ENCODE measurements at regions not wholly inside any gene's neighbourhood (a gene's known extent, or its start where the extent isn't known, plus 50 kb on each side); places are given as distances from the start of the nearest gene placed in this dataset.

DNA sequence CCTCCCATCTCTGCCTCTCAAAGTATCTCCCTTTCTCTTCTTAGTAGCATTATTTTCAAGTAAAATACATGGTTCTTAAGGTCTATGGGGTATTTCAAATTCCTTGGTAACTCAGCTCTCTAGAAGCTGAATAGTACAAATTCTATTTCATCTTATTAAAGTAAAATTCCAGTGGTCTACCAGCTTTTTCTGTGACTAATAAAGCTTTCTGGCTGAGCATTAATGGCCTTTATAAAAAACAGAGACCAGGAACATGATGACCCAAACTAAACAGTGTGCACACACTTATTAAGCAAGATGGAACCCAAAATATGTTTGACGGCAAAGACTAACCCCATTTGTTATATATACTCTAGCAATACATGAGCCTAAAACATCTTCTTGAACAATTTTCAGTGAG lies 142.6 kb downstream of the OR2K2 start:
- dilution Hi-C loops (cut with MboI; ENCODE audit: extremely low pct_ligation_motif_present, low sequenced_read_pairs): no loop called here
- no peaks in the 10 kb centered on the region for H4K20me1 ChIP-seq (replicated peaks; ENCODE audit: control insufficient read depth, extremely low read depth, insufficient read depth, low read length)
- CTCF ChIA-PET: no interaction called here
- no peaks in the 10 kb centered on the region for H3K79me2 ChIP-seq (ENCODE audit: control insufficient read depth, insufficient read depth, low read length)
- H3K27me3 ChIP-seq (ENCODE audit: control insufficient read depth in 2 of 2, insufficient read depth in 2 of 2, low read length in 2 of 2): peaks cover 0 to 3% of the 10 kb centered on the region in 2 experiments
- no peak overlapping the region for H3K27ac ChIP-seq (ENCODE audit: insufficient read depth, low read depth, low read length)
- H3K9me1 ChIP-seq (replicated peaks; ENCODE audit: control insufficient read depth, extremely low read depth, insufficient read depth, low read length): no peaks in the 10 kb centered on the region
- no peak overlapping the region for H3K4me3 ChIP-seq (replicated peaks in 1 of 3; ENCODE audit: insufficient read depth in 1 of 3, low read depth in 1 of 3, low read length in 3 of 3)
- intact Hi-C loops (cut with micrococcal nuclease): no loop called here
- H3K9me3 ChIP-seq (replicated peaks; ENCODE audit: control insufficient read depth, insufficient read depth, low read length): no peaks in the 10 kb centered on the region
- no peaks in the 10 kb centered on the region for H3K4me1 ChIP-seq (ENCODE audit: control insufficient read depth, extremely low read depth, insufficient read depth, low read length)
- FAIRE-seq (no peak), DNase-seq (ENCODE audit: low read depth, low spot score) (no peak)
- POLR2A ChIA-PET: no interaction called here
- TF ChIP-seq MYC (IDR thresholded peaks at IDR 0.05; ENCODE audit: low read depth, low read length) (no peak), JUN (IDR thresholded peaks at IDR 0.05; ENCODE audit: borderline replicate concordance, insufficient read depth, insufficient read length, low read depth) (no peak), POLR2AphosphoS5 (IDR thresholded peaks at IDR 0.05; ENCODE audit: insufficient read depth, low read depth, low read length) (no peak), POLR2A (IDR thresholded peaks at IDR 0.05; ENCODE audit: low read depth, low read length) (no peak), EZH2 (IDR thresholded peaks at IDR 0.05; ENCODE audit: borderline replicate concordance, low read depth, low read length, severe bottlenecking) (no peak), FOS (IDR thresholded peaks at IDR 0.05; ENCODE audit: borderline replicate concordance, insufficient read depth, low read length) (no peak), GATA2 (IDR thresholded peaks at IDR 0.05; ENCODE audit: insufficient read depth, insufficient read length, low read depth, low read length) (no peak)
- TF ChIP-seq, protein P1, sequence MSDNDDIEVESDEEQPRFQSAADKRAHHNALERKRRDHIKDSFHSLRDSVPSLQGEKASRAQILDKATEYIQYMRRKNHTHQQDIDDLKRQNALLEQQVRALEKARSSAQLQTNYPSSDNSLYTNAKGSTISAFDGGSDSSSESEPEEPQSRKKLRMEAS (IDR thresholded peaks at IDR 0.05; ENCODE audit: insufficient read depth, insufficient read length): no peak
- TF ChIP-seq, protein P2, sequence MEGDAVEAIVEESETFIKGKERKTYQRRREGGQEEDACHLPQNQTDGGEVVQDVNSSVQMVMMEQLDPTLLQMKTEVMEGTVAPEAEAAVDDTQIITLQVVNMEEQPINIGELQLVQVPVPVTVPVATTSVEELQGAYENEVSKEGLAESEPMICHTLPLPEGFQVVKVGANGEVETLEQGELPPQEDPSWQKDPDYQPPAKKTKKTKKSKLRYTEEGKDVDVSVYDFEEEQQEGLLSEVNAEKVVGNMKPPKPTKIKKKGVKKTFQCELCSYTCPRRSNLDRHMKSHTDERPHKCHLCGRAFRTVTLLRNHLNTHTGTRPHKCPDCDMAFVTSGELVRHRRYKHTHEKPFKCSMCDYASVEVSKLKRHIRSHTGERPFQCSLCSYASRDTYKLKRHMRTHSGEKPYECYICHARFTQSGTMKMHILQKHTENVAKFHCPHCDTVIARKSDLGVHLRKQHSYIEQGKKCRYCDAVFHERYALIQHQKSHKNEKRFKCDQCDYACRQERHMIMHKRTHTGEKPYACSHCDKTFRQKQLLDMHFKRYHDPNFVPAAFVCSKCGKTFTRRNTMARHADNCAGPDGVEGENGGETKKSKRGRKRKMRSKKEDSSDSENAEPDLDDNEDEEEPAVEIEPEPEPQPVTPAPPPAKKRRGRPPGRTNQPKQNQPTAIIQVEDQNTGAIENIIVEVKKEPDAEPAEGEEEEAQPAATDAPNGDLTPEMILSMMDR (IDR thresholded peaks at IDR 0.05; ENCODE audit: extremely low read depth in 1 of 2, insufficient read depth in 1 of 2, low read depth in 1 of 2, low read length in 2 of 2): no peak
- no peak overlapping the region for H3K4me2 ChIP-seq (ENCODE audit: insufficient read depth, low read length)
- no peak overlapping the region for H2AFZ ChIP-seq (ENCODE audit: low read depth, low read length)
- no peak overlapping the region for H3K9ac ChIP-seq (replicated peaks; ENCODE audit: extremely low read depth, insufficient read depth, low read length)
- no peaks in the 10 kb centered on the region for H3K36me3 ChIP-seq (ENCODE audit: control insufficient read depth in 2 of 2, extremely low read depth in 1 of 2, insufficient read depth in 2 of 2, low read length in 2 of 2)
- no TSS peak for BruUV-seq (replicated peaks)

Measured in endothelial cell of umbilical vein (primary cell).